ENCODE measurements at regions not wholly inside any gene's neighbourhood (a gene's known extent, or its start where the extent isn't known, plus 50 kb on each side); places are given as distances from the start of the nearest gene placed in this dataset.

- TF ChIP-seq EZH2 (IDR thresholded peaks at IDR 0.05; ENCODE audit: borderline replicate concordance, low read length), result no peak
- TF ChIP-seq CTCF (conservative IDR thresholded peaks at IDR 0.05 in 1 of 2, IDR thresholded peaks at IDR 0.05 in 1 of 2; ENCODE audit: extremely low read depth in 1 of 2, insufficient read depth in 1 of 2, low read depth in 1 of 2, low read length in 2 of 2), result no peak
These were observed 323.2 kb downstream of the ZNF248 start for GRCh38 chr10:37534166-37534565.
